ENCODE measurements at regions not wholly inside any gene's neighbourhood (a gene's known extent, or its start where the extent isn't known, plus 50 kb on each side); places are given as distances from the start of the nearest gene placed in this dataset.
"Not testable (repeated sequence)": the region's sequence is repeated elsewhere in the genome, so short reads cannot be mapped to it uniquely, and the experiment has no call there.

GRCh38 chr2:42973726-42974125, 181.3 kb upstream of the HAAO start:
- Histone ChIP-seq H3K27me3 (ENCODE audit: control insufficient read depth in 3 of 3, insufficient read depth in 3 of 3, low read length in 2 of 3) (no peaks in the 10 kb centered on the region), H3K27ac (ENCODE audit: low read depth in 1 of 2, low read length in 1 of 2) (no peak overlapping the region), H3K4me1 (ENCODE audit: control insufficient read depth in 5 of 5, insufficient read depth in 5 of 5, low read length in 5 of 5) (peaks cover 0 to 42% (median 8%) of the 10 kb centered on the region in 5 donors), H3K9ac (ENCODE audit: insufficient read depth in 1 of 2, low read length in 2 of 2) (no peak overlapping the region), H3K36me3 (ENCODE audit: control insufficient read depth in 4 of 4, insufficient read depth in 4 of 4, low read length in 4 of 4) (no peaks in the 10 kb centered on the region), H3K9me3 (ENCODE audit: control insufficient read depth in 4 of 4, insufficient read depth in 3 of 4, low read length in 3 of 4) (no peaks in the 10 kb centered on the region), H3K4me3 (no peak overlapping the region)
- TF ChIP-seq CTCF (IDR thresholded peaks at IDR 0.05; ENCODE audit: control extremely low read depth, extremely low read depth): no peak
- WGBS, 2 donors: 79% methylated on average over 3 of the region's 3 CpGs
- DNase-seq (no peak), ATAC-seq (ENCODE audit: insufficient read depth, low FRiP score) (no peak)

GRCh38 chr2:42972933-42973516, 180.6 kb upstream of the HAAO start:
- H3K27ac ChIP-seq (ENCODE audit: low read depth in 1 of 2, low read length in 1 of 2); ATAC-seq (ENCODE audit: insufficient read depth, low FRiP score); H3K4me3 ChIP-seq; H3K36me3 ChIP-seq (ENCODE audit: control insufficient read depth in 4 of 4, insufficient read depth in 4 of 4, low read length in 4 of 4); H3K9me3 ChIP-seq (ENCODE audit: control insufficient read depth in 4 of 4, insufficient read depth in 3 of 4, low read length in 3 of 4); H3K9ac ChIP-seq (ENCODE audit: insufficient read depth in 1 of 2, low read length in 2 of 2); H3K27me3 ChIP-seq (ENCODE audit: control insufficient read depth in 3 of 3, insufficient read depth in 3 of 3, low read length in 2 of 3): not testable (repeated sequence)
- H3K4me1 ChIP-seq (ENCODE audit: control insufficient read depth in 5 of 5, insufficient read depth in 5 of 5, low read length in 5 of 5): peaks cover 0 to 38% (median 8%) of the 10 kb centered on the region in 5 donors
- DNase-seq: peak in 1 of 3 donors; percentile 1
- WGBS, 2 donors: 82 to 86% methylated on average over 11 of the region's 11 CpGs

- ATAC-seq (ENCODE audit: insufficient read depth, low FRiP score) (no peak), DNase-seq (no peak)
- H3K4me1 ChIP-seq (ENCODE audit: control insufficient read depth in 5 of 5, insufficient read depth in 5 of 5, low read length in 5 of 5): peaks cover 0 to 35% (median 8%) of the 10 kb centered on the region in 5 donors
- H3K4me3 ChIP-seq: no peak overlapping the region
- no peak overlapping the region for H3K9ac ChIP-seq (ENCODE audit: insufficient read depth in 1 of 2, low read length in 2 of 2)
- no peaks in the 10 kb centered on the region for H3K36me3 ChIP-seq (ENCODE audit: control insufficient read depth in 4 of 4, insufficient read depth in 4 of 4, low read length in 4 of 4)
- WGBS, 2 donors: 66 to 68% methylated on average over 7 of the region's 7 CpGs
- no peak for TF ChIP-seq CTCF (IDR thresholded peaks at IDR 0.05; ENCODE audit: control extremely low read depth, extremely low read depth)
- no peak overlapping the region for H3K27ac ChIP-seq (ENCODE audit: low read depth in 1 of 2, low read length in 1 of 2)
- no peaks in the 10 kb centered on the region for H3K9me3 ChIP-seq (ENCODE audit: control insufficient read depth in 4 of 4, insufficient read depth in 3 of 4, low read length in 3 of 4)
- H3K27me3 ChIP-seq (ENCODE audit: control insufficient read depth in 3 of 3, insufficient read depth in 3 of 3, low read length in 2 of 3): no peaks in the 10 kb centered on the region
Measured at GRCh38 chr2:42971947-42972736, 179.8 kb upstream of the HAAO start.

GRCh38 chr2:42971381-42971780, 179.0 kb upstream of the HAAO start:
- H3K4me1 ChIP-seq (ENCODE audit: control insufficient read depth in 5 of 5, insufficient read depth in 5 of 5, low read length in 5 of 5): peaks cover 0 to 29% (median 8%) of the 10 kb centered on the region in 5 donors
- no peak for DNase-seq
- H3K27me3 ChIP-seq (ENCODE audit: control insufficient read depth in 3 of 3, insufficient read depth in 3 of 3, low read length in 2 of 3): no peaks in the 10 kb centered on the region
- H3K4me3 ChIP-seq: no peak overlapping the region
- no peak overlapping the region for H3K9ac ChIP-seq (ENCODE audit: insufficient read depth in 1 of 2, low read length in 2 of 2)
- no peak overlapping the region for H3K27ac ChIP-seq (ENCODE audit: low read depth in 1 of 2, low read length in 1 of 2)
- 91 to 94% methylated on average over 8 of the region's 8 CpGs for WGBS, 2 donors
- H3K9me3 ChIP-seq (ENCODE audit: control insufficient read depth in 4 of 4, insufficient read depth in 3 of 4, low read length in 3 of 4): no peaks in the 10 kb centered on the region
- TF ChIP-seq CTCF (IDR thresholded peaks at IDR 0.05; ENCODE audit: control extremely low read depth, extremely low read depth): no peak
- H3K36me3 ChIP-seq (ENCODE audit: control insufficient read depth in 4 of 4, insufficient read depth in 4 of 4, low read length in 4 of 4): no peaks in the 10 kb centered on the region
- no peak for ATAC-seq (ENCODE audit: insufficient read depth, low FRiP score)
